Activated naive CD8-positive, alpha-beta T cell treated with anti-CD3 and anti-CD28 coated beads, Interleukin-2, amount 50 U/mL, for 16 hours (primary cell): ENCODE measurements at regions not wholly inside any gene's neighbourhood (a gene's known extent, or its start where the extent isn't known, plus 50 kb on each side); places are given as distances from the start of the nearest gene placed in this dataset.

Source experiments
- DNase-seq: peaks from one replicate; pipeline ENCODE4 v3.0.0-alpha.2; 2020; ENCODE audit warnings: low read depth, low spot score

DNA sequence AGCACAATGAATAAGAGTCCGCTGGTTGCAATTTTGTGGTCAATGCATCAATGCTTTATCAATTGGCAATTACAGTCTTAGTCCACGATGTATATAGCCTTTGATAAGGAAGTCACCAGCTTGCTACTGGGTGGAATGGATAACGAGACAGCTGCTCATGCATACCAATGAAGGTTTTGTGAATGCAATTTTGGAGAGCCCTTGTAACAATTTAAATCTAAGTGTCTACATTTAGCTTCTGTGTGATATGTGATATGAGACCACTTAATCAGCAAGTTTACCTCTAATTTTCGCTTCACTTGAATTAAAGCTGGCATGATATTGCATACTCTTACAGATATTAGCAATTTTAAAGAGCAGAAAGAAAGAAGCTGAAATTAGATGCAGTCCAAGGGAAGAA is 543.9 kb downstream of the RNF144B start:
- no peak for DNase-seq

DNA sequence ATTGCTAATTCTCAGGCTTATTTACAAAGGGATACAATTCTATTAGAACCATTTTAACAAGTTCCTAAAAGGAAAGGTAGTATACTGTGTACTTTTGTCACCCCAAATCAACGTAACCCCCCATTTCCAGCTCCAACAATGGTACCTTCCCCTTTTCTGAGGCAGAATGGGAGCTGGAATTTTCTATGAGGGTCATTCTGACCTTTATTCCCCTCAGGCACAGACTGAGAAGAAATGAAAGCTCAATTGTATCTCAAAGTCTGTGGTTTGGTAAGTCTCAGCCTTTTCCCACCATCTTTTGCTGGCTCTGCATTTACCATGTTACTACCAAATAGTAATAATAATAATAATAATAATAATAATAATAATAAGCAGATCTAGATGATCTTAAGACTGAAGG is 571.0 kb downstream of the RNF144B start:
- DNase-seq: no peak

GRCh38 chr6:18961566-18961965 is 574.4 kb downstream of the RNF144B start:
- DNase-seq: no peak

- DNase-seq: no peak
Measured at GRCh38 chr6:18962361-18962905, 575.3 kb downstream of the RNF144B start.

- DNase-seq: no peak
Measured at GRCh38 chr6:18963439-18963838, 576.3 kb downstream of the RNF144B start.

DNA sequence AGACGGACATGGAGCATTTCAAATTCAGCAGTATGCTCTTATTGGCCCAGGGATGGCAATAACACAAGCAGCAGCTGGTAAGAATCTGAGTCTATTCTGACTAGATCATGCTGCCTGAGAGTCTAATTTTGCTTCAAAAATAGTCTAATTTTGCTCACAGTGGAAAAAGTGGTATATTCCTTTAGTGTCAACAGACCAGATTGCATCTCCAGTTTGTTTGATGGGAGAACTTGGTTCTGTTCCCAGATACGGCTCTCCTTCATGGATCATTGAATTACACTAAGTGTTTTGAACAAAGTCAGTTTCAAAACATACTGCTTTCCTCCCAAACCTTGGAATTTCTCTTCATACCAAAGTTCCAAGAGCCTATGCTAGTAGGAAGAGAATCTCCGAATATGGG is 586.1 kb downstream of the RNF144B start:
- DNase-seq: no peak

DNA sequence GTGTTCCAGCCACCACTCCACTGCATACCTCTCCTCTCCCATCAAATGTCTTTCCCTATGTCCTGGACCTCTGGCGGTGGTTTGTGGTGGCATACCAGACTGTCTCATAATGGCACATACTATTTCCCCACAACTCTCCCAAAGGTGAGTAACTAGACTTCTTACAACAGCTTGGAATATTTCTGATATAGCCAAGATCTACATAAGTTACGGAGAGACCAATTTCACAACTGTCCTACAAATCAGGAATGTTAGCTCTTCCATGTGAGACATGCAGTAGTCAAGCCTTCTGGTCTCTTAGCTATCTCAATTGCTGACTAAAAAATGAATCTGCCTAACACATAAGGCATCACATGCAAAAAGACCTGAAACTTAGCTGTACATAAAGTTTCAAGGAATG is 588.9 kb downstream of the RNF144B start:
- no peak for DNase-seq

DNA sequence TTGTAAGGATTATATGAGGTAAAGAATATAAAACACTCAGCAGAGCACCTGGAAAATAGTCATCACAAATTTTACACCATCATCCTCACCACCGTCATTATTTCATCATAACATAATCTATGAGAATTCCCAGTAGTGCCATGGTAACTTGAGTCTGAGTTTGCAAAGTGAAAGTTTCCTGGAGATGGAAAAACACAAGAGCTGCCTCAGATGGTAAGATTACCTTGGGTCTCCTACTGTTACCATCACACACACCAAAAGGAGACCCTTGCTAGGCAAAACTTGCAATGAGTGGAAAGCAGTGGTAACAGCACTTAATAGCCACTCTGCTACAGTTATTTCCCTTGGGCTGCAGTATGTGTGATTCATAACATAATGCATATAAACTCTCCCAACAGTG is 589.8 kb downstream of the RNF144B start:
- no peak for DNase-seq

DNA sequence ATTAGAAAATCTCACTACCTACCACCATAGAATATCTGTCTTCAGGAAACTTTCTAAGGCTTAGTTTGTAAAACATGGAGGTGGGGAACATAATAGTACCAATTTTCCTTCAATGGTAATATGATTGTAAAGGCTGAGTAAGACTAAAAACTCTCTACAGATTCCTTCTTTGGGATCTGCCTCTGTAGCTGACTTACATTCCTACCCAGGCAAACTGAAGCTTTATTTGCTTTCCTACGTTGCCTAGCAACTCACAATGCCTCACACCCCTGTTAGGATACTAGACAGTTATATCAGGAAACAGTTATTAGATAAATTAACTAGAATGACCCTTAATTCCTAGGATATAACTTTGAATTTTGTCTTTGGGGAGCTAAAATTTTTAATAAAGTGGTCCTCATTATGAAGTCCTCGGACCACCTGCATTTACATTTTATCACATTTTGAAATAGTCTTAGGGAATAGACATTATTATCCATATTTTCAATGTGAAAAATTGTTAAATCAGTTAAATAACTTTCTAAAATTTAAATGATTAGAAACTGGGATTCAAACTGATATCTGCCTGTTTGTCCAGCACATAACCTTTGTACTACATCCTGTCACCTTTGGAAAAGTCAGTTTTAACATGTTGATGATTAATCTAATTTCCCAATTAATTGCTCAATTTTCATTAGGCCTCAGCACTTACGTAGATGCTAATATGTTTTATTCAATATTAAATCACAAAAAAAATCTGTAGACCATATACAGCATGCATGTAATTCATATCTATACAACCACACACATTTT is 591.4 kb downstream of the RNF144B start:
- DNase-seq: no peak

DNA sequence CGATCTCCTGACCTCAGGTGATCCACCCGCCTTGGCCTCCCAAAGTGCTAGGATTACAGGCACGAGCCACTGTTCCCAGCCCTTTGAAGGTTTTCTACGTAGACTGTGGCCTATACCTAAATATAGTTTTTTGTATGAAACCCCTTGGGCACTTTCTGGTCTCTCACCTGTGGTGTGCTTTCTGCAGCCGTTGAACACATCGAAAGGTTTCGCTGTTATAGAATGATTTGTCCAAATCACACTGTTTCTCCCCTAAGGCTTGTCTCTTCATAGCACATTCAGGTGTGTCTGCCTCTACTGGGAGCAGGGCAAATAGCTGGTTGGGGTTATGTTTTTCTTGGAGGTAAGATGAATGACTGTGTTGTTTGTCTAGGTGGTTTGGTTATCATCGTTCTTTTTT is 597.9 kb downstream of the RNF144B start:
- no peak for DNase-seq

DNA sequence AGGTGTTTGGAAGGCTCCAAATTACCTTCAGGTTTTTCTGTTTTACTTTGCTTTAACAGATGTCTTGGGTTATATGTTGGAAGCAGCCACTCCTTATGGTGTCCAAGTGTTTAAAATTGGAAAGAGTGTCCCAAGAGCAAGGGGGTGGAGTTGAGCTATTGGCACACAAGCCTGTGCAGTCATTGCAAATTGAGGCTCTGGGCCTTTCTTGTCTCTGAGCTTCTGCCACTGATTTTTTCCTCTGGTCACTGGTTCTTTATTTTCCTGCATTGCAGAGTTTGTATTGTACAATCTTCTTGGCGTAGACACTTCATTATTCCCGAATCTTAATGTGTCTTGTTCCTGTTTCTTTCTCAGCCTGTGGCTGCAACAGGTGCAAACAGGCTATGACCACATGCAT is 598.8 kb downstream of the RNF144B start:
- no peak for DNase-seq

GRCh38 chr6:18988636-18989035 is 601.5 kb downstream of the RNF144B start:
- DNase-seq: no peak

DNA sequence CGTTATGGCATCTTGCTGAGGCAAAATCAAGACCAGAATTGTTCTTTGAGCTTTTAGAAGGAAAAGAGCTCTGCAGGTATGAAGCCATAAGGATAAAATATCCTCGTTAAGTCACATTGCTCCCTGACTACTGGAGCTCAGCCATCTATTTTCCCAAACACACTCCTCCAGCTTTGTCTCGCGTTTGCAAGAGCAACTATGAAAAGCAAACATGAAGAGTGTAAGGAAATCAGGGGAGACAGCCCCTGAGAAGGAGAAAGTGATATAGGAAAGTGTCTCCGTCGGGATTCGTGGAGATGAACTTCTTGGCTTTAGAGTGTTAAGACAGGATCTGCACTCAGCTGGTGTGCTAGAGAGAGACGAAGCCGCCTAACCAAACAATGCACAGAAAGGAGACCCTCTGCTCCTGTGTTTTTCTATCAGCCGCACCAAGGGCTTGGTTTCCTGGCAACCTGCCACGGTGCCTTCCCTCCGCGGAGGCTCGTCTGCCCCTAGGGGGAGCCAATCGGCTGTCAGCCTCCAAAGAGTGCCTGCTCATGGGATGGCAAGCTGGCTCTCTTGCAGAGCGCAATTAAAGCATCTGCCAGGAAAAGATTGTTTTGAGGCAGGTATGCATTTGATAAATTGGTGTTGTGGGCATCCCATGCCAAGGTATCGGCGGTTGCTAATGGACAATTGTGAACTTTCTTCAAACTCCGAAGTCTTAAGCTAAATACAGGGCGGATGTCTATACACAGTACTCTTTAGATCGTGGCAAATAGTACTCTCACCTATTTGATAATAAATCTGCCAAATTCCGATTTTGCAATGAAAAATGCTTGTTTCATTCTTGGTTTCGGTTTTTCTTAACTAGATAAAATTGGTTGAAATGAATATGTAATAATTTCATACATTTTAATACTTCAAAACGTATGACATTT is 603.2 kb downstream of the RNF144B start:
- DNase-seq: no peak

DNA sequence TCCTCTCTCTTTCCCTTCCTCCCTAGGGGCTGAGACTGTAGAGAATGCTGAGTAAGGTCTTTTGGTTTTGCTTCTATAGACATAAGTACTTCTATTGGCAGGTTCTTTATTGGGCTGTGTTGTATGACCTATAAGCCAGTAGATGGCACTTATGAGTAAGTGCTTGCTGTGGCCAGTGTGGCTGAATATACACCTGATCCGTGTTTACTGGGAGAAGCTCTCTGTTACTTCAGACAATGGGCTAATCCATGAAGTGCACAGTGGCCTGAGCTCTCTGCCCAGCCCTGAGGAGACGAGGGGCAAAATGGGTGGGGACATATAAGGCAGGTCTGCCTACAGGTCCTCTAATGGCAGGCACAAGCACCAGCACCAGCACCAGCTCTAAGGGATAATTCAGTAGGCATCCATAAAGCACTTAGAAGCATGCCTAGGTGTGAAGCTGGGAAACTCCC is 610.3 kb downstream of the RNF144B start:
- no peak for DNase-seq

GRCh38 chr6:19002976-19003560 is 615.9 kb downstream of the RNF144B start:
- DNase-seq: no peak

- no peak for DNase-seq
Measured at GRCh38 chr6:19004176-19004575, 617.0 kb downstream of the RNF144B start.

- no peak for DNase-seq
Measured at GRCh38 chr6:19009769-19010168, 622.6 kb downstream of the RNF144B start.

GRCh38 chr6:19013026-19013705 is 626.0 kb downstream of the RNF144B start:
- DNase-seq: no peak

DNA sequence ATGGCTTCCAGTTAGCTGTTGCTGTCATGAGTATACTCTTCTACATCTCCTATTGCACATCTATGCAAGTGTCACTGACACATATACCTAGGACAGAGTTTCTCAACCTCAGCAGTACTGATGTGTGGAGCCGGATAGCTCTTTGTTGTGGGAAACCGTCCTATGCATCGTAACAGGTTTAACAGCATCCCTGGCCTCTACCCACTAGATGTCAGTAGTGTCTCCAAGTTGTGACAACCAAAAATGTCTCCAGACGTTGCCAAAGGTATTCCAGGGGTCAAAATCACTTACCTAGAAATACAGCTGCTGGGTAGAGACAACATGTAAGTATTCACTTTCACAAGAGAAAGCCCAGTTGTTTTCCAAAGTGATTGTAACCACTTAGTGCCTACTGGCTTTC is 637.6 kb downstream of the RNF144B start:
- DNase-seq: no peak

GRCh38 chr6:19028201-19028600 is 641.1 kb downstream of the RNF144B start:
- DNase-seq: no peak

- no peak for DNase-seq
Measured at GRCh38 chr6:19032591-19033295, 645.6 kb downstream of the RNF144B start.
